AG04450 (cell line): ENCODE measurements at regions not wholly inside any gene's neighbourhood (a gene's known extent, or its start where the extent isn't known, plus 50 kb on each side); places are given as distances from the start of the nearest gene placed in this dataset.

Experiments
- CTCF ChIA-PET: fragments of 300-600, 350-600 bp; formaldehyde crosslinking; extraction: SDS; loops from one replicate; lab custom pipeline; 2022; ENCODE audit warnings: antibody characterized with exemption, inconsistent platforms; lab: Charles Lee
- POLR2A ChIA-PET: fragments of 350-600 bp; formaldehyde crosslinking; extraction: SDS; loops from one replicate; lab custom pipeline; 2021; ENCODE audit warnings: antibody characterized with exemption, inconsistent platforms; lab: Yijun Ruan, JAX
- DNase-seq: peaks from one replicate; pipeline ENCODE4 v3.0.0-alpha.2; 2011; ENCODE audit warnings: low read depth, low spot score
- H3K27ac ChIP-seq: one replicate; pipeline ENCODE4 v1.5.1; 2012; ENCODE audit warnings: low read depth, low read length, control low read depth
- H3K27me3 ChIP-seq: one replicate; pipeline ENCODE4 v1.6.0; 2012; ENCODE audit warnings: low read length; ENCODE audit not compliant: control insufficient read depth, insufficient read depth
- H3K4me3 ChIP-seq: 2 replicates; pipeline ENCODE4 v1.5.1; 2011; ENCODE audit warnings: mild to moderate bottlenecking, low read depth, low read length, control low read depth
- H3K9me3 ChIP-seq: 2 replicates; pipeline ENCODE4 v1.5.1; 2012; ENCODE audit warnings: low read length; ENCODE audit not compliant: control insufficient read depth, insufficient read depth
- CTCF ChIP-seq: IDR thresholded peaks from 2 replicates; pipeline ENCODE4 v1.5.1; 2011; ENCODE audit warnings: low read depth, low read length, control low read depth, inconsistent platforms

DNA sequence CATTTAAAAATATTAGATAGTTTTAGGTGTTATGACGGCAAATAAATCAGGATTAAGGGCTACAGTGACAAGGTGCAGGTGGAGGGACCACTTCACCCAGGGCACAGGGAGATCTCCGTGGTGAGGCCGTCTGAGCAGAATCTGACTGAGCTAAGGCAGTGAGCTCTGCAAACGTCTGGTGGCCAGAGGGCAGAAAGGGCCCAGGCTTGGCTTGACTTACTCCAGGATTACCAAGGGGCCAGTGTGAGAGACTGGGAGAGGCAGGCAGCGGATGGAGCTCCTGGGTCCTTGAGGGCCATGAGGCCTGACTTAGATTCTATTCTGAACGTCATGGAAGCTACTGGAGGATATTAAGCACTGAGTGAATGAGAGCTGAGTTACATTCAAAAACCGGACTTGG lies 125.9 kb upstream of the B3GAT1 start:
- no peak for TF ChIP-seq CTCF
- no peak for DNase-seq
- POLR2A ChIA-PET, result no interaction called here
- Histone ChIP-seq H3K27ac (no peak overlapping the region), H3K27me3 (no peaks in the 10 kb centered on the region), H3K9me3 (peaks cover 83% of the 10 kb centered on the region), H3K4me3 (no peak overlapping the region)
- CTCF ChIA-PET, result no interaction called here

GRCh38 chr11:134537296-134537695 lies 125.3 kb upstream of the B3GAT1 start:
- Histone ChIP-seq H3K9me3 (peaks cover 83% of the 10 kb centered on the region), H3K4me3 (no peak overlapping the region), H3K27ac (no peak overlapping the region), H3K27me3 (no peaks in the 10 kb centered on the region)
- DNase-seq, result no peak
- ChIA-PET POLR2A (no interaction called here), CTCF (no interaction called here)
- TF ChIP-seq CTCF, result no peak

GRCh38 chr11:134536677-134537076 lies 124.6 kb upstream of the B3GAT1 start:
- CTCF ChIA-PET, result no interaction called here
- Histone ChIP-seq H3K4me3 (no peak overlapping the region), H3K27me3 (no peaks in the 10 kb centered on the region), H3K9me3 (peaks cover 83% of the 10 kb centered on the region), H3K27ac (no peak overlapping the region)
- POLR2A ChIA-PET, result no interaction called here
- DNase-seq, result no peak
- TF ChIP-seq CTCF, result no peak

GRCh38 chr11:134536219-134536618 lies 124.2 kb upstream of the B3GAT1 start:
- ChIA-PET POLR2A (no interaction called here), CTCF (no interaction called here)
- TF ChIP-seq CTCF, result no peak
- Histone ChIP-seq H3K4me3 (no peak overlapping the region), H3K27ac (no peak overlapping the region), H3K27me3 (no peaks in the 10 kb centered on the region), H3K9me3 (peaks cover 83% of the 10 kb centered on the region)
- DNase-seq, result no peak

DNA sequence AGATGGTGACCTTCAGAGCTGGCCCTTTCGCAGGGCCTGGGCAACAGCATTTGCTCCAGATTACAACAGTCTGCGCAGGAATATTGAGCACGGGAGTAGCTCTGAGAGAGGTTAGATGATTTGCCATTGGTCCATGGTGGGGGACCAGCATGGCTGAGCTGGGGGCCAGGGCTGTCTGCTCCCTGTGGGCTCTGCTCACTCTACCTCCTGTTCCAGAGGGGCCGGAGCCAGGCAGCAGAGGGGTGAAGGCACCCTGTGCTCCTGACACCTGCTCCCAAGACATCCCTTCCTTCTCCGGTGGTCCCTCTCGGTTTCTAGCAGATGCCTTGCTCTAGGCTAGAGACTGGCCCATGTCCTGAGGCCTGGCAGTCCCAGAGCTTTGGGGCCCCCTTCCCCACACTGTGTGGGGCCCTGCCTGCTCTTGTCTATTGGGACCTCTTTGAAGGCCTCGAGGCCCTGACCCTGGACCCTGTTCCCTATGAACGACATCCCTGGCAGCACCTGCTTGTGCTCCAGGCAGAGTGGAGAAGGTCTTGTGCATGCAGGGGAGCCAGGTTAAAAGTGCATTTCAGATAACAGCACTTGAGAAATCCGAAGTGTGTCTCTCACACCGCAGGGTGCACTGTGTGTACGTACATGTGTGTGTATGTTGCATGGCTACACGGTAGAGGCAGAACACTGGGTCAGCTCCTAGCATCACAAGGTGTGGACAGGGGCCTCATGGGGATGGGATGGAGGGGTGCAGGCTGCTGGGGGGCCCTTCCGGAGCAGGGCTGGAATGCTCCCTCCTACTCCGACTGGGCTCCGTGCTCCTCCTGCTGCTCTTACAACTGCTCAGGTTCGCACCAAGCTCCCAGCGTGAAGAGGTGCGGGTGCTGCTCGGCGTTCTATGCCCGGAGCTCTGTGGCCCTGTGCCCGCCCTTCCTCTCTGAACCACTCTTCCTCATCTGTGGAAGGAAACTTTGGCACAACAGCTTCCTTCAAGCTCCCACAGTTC lies 123.3 kb upstream of the B3GAT1 start:
- ChIA-PET POLR2A (no interaction called here), CTCF (no interaction called here)
- Histone ChIP-seq H3K27me3 (no peaks in the 10 kb centered on the region), H3K27ac (no peak overlapping the region), H3K9me3 (peaks cover 82% of the 10 kb centered on the region), H3K4me3 (no peak overlapping the region)
- no peak for DNase-seq
- no peak for TF ChIP-seq CTCF
